Umbilical cord (tissue), 1 donor: ENCODE measurements at regions not wholly inside any gene's neighbourhood (a gene's known extent, or its start where the extent isn't known, plus 50 kb on each side); places are given as distances from the start of the nearest gene placed in this dataset.

Experiments used
- DNase-seq: peaks from one replicate; pipeline ENCODE4 v3.0.0-alpha.2; 2015; ENCODE audit warnings: low spot score

DNA sequence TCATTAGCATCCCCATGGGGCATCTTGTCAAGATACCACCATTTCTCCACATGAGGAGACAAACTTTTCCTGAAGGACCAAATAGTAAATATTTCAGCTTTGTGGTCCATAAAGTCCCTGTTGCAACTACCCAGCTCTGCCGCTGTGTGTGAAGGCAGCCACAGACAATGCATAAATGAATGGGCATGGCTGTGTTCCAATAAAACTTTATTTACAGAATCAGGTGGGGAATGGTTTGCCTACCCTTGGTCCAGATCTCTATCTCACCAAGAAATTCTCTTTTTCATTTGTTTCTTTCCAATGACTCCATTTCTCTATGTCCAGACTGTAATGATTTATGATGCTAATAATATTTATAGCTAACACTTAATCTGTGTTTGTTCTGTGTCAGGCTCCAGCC, 409.3 kb upstream of the TBX3 start:
- DNase-seq: no peak

DNA sequence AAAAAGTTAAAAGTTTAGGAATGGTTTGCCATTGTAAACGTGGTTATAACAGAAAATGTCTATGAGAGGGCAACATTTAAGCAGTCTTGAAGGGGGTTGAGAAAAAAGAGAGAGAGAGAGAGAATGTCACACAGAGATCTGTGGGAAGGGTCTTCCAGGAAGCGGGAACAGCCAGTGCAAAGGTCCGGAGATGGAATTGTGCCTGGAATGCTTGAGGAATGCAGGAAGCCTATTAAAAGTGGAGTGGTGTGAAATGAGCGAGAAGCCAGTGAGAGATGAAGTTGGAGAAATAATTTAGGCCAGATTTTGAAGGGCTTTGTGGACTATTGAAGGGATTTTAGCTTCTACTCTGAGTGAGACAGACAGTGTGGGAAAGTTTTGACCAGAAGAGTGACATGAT, 406.8 kb upstream of the TBX3 start:
- no peak for DNase-seq

DNA sequence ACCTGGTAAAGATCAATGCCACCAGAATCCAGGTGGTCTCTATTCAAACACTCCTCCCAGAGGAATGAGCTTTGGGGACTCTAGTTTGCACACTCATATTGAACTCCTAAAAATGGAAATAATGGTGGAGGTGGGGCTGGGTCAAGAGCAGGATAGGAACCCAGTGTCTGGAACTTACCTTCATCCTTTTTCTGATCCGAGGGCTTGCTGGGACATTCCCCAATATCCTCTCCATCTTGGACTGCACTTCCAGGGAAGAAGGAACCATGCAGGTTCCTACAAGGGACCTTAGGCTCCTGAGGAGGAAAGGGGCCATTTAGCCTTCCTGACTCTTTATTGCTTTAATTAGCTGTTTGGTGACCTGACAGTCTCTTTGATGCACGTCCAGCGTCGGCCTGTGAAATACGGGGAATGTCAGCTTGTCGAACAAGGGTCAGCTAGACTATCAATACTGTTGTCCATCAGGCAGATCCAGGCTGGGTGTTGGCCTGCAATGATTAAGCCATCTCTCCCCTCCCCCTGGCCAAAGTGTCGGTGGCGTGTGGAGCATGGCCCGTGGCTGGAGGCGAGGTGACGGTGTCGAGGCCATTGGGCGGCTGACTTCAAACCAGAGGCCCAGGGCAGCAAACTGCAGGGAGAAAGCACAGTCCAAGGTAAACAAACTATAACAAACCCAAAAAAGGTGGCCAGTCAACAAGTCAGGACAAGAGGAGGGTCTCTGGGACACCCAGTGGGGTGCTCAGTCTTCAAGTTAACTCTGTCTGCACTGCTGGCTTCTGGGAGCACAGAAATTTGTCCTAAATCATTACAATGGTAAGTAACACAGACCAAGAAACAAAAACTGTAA, 405.2 kb upstream of the TBX3 start:
- no peak for DNase-seq

GRCh38 chr12:115088328-115088994, 404.5 kb upstream of the TBX3 start:
- DNase-seq: no peak

DNA sequence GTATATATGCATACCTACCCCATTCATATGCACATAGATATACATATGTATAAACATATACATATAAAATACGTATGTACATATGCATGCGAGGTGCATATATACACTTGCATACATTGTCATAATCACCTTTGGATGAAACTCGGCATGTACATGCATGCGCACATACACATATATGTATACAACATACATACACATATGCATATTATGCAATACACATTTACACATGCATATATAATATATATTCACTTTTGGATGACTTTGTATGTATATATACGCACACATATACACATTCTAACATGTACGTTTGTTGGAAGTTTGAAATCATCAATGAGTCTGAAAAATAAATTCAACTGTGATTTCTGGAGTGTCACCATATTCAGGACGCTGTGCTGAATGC, 401.6 kb upstream of the TBX3 start:
- no peak for DNase-seq

GRCh38 chr12:115079760-115080159, 395.8 kb upstream of the TBX3 start:
- DNase-seq: no peak

DNA sequence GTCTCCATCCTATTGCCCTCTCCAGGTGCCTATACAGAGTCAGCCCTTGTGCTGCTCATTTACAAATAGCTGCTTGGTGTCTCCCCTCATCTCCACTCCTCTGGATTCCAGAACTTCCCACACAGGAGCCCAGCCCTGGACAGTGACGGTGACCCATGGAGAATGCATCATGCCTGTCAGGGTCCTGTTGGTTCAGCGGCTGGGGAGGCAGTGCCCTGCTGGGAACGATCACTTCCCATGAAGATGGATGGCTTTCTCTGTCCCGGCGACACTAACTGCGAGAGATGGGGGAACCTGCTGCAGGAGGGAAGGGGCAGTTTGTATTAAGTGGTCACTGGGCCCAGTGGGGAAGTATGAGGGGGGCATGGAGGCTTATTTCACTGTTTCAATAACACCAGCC, 395.0 kb upstream of the TBX3 start:
- no peak for DNase-seq

GRCh38 chr12:115078334-115078733, 394.4 kb upstream of the TBX3 start:
- DNase-seq: no peak

DNA sequence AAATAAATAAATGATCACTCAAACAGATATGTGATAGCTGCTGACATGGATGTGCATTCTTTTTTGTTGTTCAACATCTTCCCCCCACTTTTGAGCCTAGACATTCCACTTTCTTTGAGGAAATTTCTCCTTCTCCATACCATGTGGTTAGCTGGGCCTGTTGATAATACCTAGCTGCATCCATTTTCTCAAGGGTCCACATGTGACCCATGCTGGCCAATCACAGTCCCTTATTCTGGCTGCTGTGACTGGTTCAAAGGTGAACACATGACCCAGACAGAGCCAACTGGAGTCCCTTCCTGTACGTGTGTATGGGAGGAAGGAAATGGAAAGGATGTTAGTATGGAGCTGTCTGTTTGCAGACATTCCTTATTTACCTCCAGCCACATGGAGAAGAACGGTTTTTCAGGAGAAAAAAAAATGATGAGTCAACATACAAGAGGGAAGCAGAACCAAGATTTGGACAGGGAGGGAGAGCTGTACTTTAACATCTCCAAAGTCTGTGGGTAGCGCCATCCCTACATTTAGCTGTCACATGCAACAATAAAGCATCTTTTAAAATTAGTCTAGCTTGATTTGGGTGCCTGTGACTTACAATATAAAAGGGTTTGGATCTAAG, 391.7 kb upstream of the TBX3 start:
- no peak for DNase-seq

- DNase-seq: no peak
Observed at GRCh38 chr12:115074617-115075016, 390.6 kb upstream of the TBX3 start.

DNA sequence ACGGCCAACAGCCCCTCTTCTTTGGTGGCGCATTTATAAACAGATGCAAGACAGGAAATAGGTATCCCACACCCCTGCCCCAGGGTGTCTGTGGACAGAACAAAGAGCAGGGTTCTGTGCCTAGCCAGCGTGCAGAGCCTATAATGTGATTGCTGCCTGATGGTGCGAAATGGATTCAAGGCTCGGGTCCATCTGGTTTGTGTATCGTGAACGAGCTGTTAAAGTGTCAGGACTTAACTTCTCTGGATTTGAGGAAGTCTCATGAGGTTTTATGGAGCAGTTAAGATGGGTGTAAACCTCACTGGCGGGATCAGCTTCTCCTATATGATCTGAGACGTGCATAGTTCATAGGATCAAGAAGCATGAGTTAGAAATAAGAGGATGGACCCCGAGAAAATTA, 388.7 kb upstream of the TBX3 start:
- DNase-seq: peak; percentile 85

DNA sequence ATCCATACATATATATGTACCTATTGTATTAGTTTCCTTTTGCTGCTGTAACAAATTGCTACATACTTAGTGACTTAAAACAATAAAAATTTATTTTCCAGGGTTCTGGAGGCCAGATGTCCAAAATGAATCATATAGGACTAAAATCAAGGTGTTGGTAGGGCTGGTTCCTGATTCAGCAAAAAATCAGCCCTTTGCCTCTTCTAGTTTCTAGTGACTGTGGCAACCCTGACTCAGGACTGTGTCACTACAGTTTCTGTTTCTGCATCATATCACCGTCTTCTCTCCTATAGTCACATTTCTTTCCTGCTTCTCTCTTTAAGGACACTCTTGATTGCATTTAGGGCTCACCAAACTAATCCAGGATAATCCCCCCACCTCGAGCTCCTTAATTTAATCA, 386.3 kb upstream of the TBX3 start:
- no peak for DNase-seq

DNA sequence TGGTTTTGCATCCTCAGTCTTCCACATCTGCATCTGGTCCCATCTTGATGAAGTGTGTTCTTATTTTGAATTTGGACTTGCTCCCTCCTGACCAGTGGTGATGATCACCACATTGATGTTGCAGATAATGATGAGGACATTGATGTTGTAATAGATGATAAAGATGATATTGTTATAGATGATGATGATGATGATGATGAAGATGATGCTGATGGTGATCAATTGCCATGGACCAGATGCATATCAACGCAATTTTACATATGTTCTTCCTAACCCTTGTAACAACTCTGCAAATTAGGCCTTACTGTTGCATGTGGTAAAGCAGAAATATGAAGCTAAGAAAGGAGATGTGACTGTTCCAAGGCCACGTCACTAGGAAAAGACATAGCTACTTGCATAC, 380.3 kb upstream of the TBX3 start:
- no peak for DNase-seq

DNA sequence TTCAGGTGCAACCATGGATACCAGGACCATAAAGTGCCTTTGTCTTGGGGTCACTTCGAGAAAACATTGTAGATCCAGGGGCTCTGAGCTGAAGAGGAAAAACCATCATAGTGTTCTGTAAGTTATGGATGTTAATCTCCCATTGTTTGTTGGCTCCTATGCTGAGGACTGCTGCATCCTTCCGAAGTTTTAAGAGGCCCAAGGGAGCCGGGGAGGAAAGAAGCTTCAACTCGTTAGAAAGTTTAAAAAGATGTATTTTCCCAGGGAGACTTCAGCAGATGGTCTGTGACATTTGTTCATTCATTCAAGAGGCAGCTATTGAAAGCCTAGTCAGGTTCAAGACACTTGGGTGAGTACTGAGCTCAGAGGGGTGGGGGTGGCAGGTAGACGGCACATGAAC, 378.8 kb upstream of the TBX3 start:
- DNase-seq: no peak

DNA sequence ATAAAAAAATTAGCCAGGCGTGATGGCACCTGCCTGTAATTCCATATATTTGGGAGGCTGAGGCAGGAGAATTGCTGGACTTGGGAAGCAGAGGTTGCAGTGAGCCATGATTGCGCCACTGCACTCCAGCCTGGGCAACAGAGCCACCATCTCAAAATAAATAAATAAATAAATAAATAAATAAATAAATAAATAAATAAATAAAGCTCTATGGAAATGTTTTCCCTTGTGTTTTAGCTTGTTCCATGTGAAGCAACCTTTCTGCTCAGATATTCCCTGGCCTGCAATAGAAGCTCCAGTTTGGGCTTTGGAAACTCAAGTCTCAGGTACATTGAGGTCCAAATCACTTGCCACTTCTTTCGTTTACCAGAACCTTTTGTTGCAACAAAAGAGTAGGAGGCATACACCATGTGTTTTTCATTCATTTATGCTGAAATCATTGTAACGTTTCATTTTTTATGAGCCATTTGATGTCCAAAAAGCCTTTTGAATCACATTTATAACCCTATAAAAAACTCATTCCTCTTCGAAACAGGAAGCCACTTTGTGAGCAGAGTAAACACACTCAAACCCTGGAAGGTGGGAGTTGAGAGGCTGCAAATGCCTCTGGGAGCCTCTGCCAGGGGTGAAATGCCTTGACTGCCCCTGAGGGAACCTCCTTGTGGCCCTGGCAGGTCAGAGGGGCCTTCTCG, 376.6 kb upstream of the TBX3 start:
- no peak for DNase-seq

DNA sequence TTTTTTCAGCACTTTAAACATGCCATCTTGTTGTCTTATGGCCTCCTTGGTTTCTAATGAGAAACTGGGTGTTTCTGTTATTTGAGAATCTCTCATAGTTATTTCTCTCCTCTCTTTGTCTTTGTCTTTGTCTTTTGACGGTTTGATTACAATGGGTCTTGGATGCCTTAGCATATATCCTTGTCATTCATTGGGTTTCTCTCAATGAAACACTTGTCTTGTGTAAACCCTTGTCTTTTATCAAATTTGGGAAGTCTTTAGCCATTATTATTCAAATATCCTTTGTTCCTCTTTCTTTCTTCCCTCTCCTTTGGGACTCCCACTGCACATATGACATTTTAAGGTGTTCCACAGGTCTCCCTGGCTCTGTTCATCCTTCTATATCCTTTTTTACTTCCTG, 373.5 kb upstream of the TBX3 start:
- DNase-seq: no peak

GRCh38 chr12:115051378-115051777, 367.4 kb upstream of the TBX3 start:
- no peak for DNase-seq

DNA sequence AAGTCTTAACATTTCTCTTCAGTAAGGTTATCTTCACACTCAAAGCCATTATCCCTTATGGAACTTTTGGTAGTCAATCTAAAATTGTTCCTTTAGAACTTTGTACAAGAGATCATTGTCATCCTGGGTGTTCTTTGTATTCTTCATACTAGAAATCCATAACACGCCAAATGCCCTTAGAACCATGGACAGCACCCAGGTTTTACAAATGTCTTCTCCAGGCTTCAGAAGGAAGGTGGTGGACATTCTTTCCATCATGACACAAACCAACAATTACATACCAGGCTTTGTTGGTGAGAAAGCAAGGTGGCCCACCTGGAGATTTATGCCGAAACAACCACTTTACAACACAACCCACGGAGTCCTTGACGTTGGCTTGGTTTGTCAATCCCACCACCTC, 365.6 kb upstream of the TBX3 start:
- no peak for DNase-seq

DNA sequence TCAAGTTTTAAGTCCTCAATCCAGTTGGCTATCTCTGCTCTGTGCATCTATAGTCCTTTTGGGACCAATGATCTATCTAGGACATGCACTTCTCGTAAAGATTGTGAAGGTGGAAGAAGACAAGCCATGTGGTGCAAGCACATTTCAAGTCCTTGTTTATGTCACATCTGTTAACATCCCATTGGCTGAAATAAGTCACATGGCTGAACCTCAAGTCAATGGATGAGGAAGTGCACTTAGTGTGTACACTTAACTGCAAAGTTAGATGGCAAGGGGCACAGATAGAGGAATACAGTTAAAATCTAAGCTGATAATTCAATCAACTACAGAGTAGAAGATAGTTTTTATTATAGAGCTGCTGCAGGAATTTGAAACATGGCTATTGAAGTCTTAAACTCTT, 362.8 kb upstream of the TBX3 start:
- no peak for DNase-seq

- DNase-seq: no peak
Observed at GRCh38 chr12:115044073-115044472, 360.1 kb upstream of the TBX3 start.

DNA sequence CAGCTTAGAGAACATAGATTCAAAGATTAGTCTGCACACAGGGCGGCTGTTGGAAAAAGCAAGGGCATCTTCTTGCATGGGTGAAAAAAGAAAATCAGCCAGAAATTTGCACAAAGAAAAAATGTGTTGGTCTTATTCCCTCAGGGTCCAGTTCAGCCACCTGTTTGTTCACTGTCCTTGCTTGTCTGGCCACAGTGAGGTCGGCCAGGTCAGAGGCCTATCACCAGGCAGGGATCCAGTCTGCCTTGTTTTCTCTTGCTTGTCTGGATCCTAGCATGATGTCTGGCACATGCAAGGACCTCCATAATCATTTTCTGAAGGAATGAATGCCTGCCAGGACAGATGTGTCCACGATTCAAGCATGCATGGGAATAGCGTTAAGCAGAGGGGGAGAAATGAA, 359.1 kb upstream of the TBX3 start:
- DNase-seq: no peak

GRCh38 chr12:115042341-115042740, 358.4 kb upstream of the TBX3 start:
- no peak for DNase-seq
